Ishikawa (cell line): ENCODE measurements at regions not wholly inside any gene's neighbourhood (a gene's known extent, or its start where the extent isn't known, plus 50 kb on each side); places are given as distances from the start of the nearest gene placed in this dataset.

Experiments
- CEBPB ChIP-seq: IDR thresholded peaks from 2 replicates; pipeline ENCODE4 v1.6.1; 2012
- CREB1 ChIP-seq: IDR thresholded peaks from 2 replicates; pipeline ENCODE4 v1.6.1; 2012; ENCODE audit warnings: low read depth
- EGR1 ChIP-seq: IDR thresholded peaks from 2 replicates; pipeline ENCODE4 v1.6.1; 2012
- EP300 ChIP-seq: IDR thresholded peaks from 2 replicates; pipeline ENCODE4 v1.6.1; 2012; ENCODE audit warnings: borderline replicate concordance
- FOXM1 ChIP-seq: IDR thresholded peaks from 2 replicates; pipeline ENCODE4 v1.6.1; 2012; ENCODE audit warnings: low read depth, borderline replicate concordance
- MAX ChIP-seq: IDR thresholded peaks from 2 replicates; pipeline ENCODE4 v1.6.1; 2012
- NFIC ChIP-seq: IDR thresholded peaks from 2 replicates; pipeline ENCODE4 v1.6.1; 2012
- REST ChIP-seq: IDR thresholded peaks from 2 replicates; pipeline ENCODE4 v1.6.1; 2012; ENCODE audit warnings: low read depth, mild to moderate bottlenecking
- TAF1 ChIP-seq: IDR thresholded peaks from 2 replicates; pipeline ENCODE4 v1.6.1; 2012; ENCODE audit warnings: low read depth, mild to moderate bottlenecking
- TCF12 ChIP-seq: IDR thresholded peaks from 2 replicates; pipeline ENCODE4 v1.6.1; 2012; ENCODE audit warnings: low read depth
- USF1 ChIP-seq: IDR thresholded peaks from 2 replicates; pipeline ENCODE4 v1.6.1; 2012

- TF ChIP-seq REST: no peak
- TF ChIP-seq TAF1: no peak
- TF ChIP-seq TCF12: no peak
- TF ChIP-seq USF1: no peak
- TF ChIP-seq CREB1: no peak
- TF ChIP-seq NFIC: no peak
- TF ChIP-seq MAX: no peak
- no peak for TF ChIP-seq EP300
- TF ChIP-seq EGR1: no peak
- no peak for TF ChIP-seq FOXM1
- no peak for TF ChIP-seq CEBPB
Measured at GRCh38 chr5:158313733-158314464, 455.0 kb upstream of the CLINT1 start.
